ENCODE measurements at regions not wholly inside any gene's neighbourhood (a gene's known extent, or its start where the extent isn't known, plus 50 kb on each side); places are given as distances from the start of the nearest gene placed in this dataset.
"Not testable (repeated sequence)": the region's sequence is repeated elsewhere in the genome, so short reads cannot be mapped to it uniquely, and the experiment has no call there.

DNA sequence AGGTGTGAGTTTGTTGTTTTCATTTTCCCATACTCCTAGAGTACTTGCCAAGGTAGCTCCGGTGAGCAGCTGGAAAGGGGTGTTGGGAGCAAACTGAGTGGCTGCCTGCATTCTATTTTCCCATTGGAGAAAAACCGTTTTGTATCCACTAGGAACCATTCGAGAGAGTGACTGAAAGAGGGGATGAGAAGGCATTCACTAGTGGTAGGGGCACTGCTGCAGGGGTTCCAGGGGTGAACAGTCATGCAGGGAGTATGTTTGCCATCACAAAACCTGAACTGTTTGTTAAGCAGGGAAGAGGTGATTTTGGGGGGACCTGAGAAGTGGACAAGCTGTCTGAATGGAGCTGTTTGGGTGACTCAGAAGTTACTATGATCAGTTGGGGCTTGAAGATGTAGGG is 367.5 kb upstream of the SFSWAP start:
- DNase-seq (ENCODE audit: low spot score) = not testable (repeated sequence)

DNA sequence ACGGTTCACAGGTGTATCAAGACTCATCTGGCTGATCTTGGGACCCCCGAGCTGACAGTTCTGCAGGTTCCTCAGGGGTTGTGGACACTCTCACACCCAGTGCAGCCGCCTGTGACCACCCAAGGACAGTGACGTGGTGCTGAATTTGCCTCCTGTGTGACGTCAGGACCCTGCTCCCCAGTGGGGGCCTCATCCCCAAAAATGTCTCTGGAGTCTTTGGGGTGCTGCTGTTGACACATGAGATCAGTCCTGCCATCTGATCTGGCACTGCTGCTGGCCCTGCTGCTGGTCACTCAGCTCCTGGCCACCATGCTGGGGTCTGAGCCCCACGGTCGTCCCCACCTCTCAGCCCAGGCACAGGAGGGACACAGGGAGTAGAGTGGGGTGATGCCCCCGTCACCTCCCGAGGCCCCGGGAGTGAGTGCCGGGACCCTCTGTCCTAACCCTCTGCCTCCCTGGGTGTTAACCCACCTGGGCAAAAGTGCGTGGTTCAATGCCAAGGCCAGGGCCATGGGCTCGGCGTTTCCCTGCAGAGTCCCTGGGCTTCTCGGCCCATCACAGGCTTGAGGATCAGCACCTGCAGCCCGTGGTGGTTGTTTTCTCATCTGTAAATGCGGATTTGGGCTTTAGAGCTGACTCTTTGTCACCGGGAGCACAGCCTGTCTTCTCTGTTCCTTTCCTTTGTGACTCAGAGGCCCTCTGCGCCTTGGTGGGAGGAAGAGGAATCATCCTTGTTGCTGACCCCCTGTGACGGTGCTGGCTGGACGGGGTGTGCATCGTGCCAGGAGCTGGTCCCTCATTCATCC is 366.0 kb upstream of the SFSWAP start:
- DNase-seq (ENCODE audit: low spot score) = not testable (repeated sequence)

DNA sequence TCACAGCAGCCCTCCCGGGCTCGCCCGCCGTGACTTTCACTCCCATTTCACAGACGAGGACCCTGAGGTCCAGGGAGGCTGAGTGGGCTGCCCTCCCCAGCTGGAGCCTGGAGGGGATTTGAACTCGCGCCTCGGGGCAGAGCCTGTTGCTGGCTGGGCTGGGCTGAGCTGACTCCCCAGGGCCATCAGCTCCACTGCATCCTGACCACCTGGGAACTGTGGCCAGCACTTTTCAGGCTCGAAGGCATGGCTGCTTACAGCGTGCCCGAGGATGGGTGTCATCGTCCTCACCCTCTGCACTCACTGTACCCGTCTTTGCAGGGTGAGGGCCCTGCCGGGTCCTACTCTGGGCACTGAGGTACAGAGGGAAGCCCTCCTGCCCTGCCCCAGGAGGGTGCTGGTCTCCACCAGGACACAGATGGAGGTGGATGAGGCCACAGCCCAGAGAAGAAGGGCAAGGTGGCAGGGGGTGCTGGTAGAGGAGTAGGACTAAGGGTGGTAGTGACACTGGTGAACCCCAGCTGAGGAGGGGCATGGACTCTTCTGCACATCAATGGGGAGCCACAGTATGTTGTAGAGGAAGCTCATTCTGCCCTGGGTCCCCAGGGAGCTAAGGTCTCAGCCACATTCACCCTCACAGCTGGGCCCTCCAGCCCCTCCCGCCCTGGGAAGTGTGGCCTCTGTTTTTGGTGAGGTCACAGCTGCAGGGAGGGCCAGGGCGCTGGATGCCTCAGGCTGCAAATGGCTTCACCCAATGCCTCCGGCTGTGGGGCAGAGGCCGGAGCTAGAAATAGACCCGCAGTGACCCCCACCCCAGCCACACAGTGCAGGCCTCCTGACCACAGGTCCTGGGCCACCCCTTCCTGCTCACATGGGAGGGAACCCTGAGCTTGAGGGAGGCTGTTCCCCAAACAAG is 365.1 kb upstream of the SFSWAP start:
- DNase-seq (ENCODE audit: low spot score) = no peak

DNA sequence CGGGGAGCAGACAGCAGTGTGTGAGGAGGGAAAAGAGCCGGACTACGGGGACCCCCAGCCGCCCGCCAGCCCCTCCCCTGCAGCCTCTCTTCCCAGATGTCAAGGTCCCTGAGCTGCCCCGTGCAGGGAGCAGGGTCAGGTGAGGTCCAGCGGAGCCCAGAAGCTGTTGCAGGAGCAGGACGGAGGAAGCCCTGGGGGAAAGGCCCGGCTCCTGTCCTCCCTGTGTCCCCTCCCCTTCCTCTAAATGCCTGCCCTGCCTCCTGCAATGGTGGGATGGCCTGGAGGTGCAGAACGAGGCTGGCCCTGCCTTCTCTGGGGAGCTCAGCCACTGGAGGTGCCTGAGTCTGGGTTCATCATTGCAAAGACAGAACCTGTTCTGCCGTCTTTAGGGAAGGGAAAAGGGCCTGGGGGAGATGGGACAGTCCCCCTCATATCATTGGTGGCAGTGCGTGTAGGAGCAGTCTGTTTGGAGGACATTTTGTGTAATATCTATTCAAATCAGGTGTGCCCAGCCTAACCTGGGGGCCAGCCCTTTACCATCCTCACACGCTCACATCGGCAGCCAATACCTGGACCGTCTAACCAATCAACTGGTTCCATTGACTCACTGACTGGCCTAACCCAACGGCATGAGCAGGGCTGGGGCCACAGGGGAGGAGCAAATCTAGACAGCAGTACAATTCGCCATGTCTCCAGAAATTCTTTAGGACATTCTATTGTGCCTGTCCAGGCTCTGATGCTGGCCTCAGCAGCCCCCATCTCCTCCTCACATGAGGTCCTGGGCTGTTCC is 364.1 kb upstream of the SFSWAP start:
- DNase-seq (ENCODE audit: low spot score) = no peak

GRCh38 chr12:131347345-131347714 is 363.6 kb upstream of the SFSWAP start:
- no peak for DNase-seq (ENCODE audit: low spot score)

GRCh38 chr12:131347732-131348131 is 363.2 kb upstream of the SFSWAP start:
- DNase-seq (ENCODE audit: low spot score) = no peak

- no peak for DNase-seq (ENCODE audit: low spot score)
Measured at GRCh38 chr12:131348231-131348630, 362.7 kb upstream of the SFSWAP start.

- no peak for DNase-seq (ENCODE audit: low spot score)
Measured at GRCh38 chr12:131348646-131349045, 362.2 kb upstream of the SFSWAP start.

DNA sequence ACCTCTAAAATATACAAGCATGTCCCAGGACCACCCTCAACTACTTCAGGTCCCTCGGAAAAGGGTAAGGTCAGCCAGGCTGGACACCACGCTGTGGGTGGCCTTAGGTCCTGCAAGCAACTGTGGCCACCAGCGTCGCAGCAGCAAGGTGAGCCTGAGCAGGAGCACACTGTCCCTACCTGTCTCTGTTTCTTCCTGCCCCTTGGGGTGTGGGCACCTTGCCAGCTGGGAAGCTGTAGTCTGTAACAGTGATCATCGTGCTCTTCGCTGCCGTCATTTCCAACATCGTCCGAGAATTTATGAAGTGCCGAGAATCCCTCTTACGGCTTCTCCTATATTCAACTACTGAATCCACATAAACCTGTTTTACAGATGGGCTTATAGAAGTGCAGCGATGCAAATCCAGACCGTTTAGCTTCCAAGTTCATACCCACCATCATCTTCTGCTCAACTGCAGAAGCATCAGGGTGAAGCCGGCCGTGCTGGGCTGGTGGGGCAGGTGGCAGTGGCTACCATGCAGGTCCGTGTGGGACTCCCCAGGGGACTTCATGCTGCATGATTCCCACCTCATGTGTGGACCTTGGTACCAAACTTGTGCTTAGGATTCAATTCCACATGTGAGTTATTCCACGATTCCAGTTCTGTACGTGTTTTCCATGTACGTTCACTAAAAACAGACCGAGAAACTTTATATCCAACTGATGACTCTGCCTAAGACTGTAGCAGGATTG is 361.3 kb upstream of the SFSWAP start:
- no peak for DNase-seq (ENCODE audit: low spot score)

- no peak for DNase-seq (ENCODE audit: low spot score)
Measured at GRCh38 chr12:131350943-131351318, 360.0 kb upstream of the SFSWAP start.

DNA sequence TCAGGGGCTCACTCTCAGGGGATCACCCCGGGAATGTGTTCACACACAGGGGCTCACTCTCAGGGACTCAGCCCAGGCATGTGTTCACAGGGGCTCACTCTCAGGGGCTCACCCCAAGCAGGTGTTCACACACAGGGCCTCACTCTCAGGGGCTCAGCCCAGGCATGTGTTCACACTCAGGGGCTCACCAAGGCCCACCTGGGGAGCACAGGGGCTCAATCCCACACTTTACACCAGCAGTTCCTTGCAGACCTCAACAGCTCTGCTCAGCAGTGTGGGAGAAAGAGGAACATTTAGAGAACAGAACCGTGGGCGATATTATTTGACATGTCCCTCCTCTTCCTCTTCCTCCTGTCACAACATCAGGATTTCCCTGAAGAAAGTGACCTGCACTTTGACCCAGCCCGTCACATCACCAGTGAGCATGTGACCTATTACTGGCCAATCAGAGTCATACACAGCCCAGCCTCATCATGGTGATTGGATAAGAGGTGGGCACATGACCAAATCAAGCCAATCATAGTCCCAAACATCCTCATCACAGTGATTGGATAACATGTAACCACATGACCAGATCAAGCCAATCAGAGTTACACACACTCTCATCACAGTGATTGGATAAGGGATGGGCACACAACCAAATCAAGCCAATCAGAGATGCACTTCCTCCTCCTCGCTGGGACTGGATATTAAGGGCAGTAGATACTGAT is 359.4 kb upstream of the SFSWAP start:
- DNase-seq (ENCODE audit: low spot score) = no peak

DNA sequence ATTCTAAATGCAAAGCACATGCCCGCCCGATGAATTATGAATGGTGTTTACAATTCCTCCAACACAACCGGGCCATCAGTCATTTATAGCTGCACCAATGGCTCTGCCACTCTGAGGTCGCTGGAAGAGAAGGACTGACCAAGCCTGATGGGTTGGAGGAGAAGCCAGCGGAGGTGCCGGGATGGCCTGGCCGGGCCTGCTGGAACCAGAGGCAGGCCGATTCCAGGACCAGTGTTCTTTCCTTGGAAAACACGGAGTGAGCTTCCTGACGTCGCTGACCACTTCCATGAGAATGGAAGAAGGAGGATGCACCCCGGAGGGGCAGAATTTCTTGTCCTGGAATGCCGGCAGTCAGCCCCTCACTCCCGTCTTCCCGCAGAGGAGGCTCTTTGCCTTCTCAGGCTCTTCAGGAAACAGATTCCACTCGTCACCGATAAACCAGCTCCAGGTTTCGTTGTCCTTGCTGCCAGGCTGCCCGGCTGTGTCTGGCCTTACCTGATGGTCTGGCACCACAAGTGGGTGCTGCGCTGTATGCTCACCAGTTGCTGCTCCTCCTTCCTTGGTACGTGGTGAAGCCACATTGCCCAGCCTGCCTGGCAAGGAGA is 358.5 kb upstream of the SFSWAP start:
- DNase-seq (ENCODE audit: low spot score) = no peak

GRCh38 chr12:131353376-131353775 is 357.5 kb upstream of the SFSWAP start:
- no peak for DNase-seq (ENCODE audit: low spot score)

DNA sequence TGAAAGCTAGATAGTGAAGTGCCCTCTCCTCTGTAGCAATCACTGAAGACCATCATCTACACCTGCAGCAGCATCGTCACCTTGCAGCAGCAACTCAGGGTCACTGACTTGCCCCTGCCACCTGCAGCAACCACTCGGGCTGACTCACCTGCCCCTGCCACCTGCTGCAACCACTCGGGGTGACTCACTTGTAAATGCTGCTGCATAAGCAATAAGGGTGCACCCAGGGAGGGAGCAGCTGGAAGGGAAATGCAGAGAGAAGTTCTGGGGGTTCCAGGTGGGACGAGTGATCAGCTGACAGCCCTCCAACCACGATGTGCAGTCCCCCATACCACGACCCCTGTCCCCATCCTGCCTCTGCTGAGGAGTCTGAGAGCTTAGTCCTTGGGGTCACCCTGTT is 357.1 kb upstream of the SFSWAP start:
- DNase-seq (ENCODE audit: low spot score) = no peak

DNA sequence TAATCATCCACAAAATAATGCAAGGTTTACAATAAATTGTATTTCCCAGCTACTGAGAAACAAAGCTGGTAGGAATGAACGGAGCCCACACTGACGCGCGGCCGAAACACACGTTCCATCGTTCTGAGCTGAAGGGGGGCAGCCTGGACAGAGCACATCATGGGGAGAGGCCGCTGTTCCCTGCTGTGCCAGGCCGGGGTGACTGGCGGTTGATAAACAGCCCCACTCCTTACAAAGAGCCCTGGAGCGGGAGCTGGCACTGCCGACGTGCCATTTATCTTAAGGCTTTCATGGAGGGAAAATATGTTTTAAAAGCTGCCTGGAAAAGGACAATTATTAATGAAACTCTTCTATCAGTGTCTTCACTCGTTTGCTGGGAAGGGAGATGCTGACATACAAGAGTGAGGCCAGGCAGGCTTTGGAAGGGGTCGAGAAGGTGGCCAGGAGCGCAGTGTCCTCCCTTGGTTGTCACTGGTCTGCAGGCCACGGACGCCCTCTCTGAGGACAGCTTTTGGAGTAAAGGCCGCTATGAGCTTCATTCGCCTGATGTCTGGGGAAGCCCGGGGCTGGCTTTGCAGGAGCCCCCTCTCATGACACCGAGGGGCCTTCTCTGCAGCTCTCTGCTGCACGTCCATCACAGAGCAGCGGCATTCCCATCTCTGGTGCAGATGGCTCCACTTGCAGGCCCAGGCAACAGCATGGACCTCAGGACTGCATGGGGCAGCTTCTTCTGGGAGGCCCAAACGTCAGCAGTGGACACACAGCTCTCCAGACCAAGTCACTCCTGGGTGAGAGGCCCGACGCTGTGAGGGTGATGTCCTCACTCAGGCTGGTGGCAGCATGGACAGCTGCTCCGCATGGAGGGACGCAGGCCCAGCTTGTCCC is 355.3 kb upstream of the SFSWAP start:
- no peak for DNase-seq (ENCODE audit: low spot score)

- no peak for DNase-seq (ENCODE audit: low spot score)
Measured at GRCh38 chr12:131356485-131357184, 354.3 kb upstream of the SFSWAP start.

GRCh38 chr12:131357185-131357747 is 353.6 kb upstream of the SFSWAP start:
- no peak for DNase-seq (ENCODE audit: low spot score)

DNA sequence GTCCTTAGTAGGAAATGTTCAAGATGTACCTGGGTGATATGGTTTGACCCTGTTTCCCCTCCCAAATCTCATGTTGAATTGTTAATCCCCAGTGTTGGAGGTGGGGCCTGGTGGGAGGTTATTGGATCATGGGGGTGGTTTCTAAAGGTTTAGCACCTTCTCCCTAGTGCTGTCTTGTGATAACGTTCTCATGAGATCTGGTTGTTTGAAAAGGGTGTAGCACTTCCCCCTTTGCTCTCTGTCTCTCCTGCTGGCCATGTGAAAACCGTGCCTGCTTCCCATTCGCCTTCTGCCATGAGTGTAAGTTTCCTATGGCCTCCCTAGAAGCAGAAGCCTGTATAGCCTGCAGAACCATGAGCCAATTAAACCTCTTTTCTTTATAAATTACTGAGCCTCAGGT is 353.0 kb upstream of the SFSWAP start:
- DNase-seq (ENCODE audit: low spot score) = no peak
